HG03108 (cell line): ENCODE measurements at regions not wholly inside any gene's neighbourhood (a gene's known extent, or its start where the extent isn't known, plus 50 kb on each side); places are given as distances from the start of the nearest gene placed in this dataset.
"Not testable (repeated sequence)": the region's sequence is repeated elsewhere in the genome, so short reads cannot be mapped to it uniquely, and the experiment has no call there.

Experiments used
- ATAC-seq: cut with Tn5 transposase; IDR thresholded peaks from one replicate; pipeline ENCODE4 v1.9.1; 2021; ENCODE audit warnings: moderate library complexity; ENCODE audit not compliant: unreplicated experiment

DNA sequence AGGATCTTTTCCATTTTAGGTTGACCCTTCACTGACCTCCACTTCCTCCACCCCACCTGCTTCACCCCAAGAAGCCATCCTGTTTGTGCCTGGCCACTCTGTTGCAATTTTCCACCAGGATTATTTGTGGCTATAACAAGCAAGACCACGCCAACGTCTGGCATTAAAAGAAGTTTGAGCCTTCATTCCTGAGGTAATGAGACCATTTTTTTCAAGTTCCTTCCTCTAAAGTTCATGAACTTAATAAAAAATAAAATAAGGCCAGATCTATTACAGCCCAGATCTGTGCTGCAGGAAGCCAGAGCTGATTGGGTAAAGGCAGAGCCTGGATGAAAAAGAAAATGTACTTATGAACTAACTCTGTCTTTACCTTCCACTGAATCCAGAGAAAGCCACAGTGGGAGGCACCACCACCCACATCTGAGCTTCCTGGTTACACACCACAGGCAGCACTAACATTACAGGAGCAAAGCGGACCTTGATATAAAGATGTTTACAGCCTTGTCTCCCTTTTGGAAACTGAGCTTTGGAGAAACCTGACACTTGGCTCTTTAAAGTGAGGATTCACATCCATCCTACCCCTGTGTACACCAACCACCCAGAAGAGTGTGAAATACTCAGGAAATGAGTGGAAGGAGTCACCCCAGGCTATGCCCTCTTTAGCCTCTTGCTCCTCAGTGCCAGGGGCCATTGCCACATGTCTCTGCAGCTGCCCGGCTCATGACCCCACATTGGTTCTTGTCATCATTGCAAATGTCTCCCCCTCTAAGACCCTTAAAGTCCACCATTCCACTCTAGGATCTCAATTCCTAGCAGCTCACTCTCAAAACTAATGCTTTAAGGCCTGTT is 293.6 kb downstream of the PLPP3 start:
- ATAC-seq, result no peak

DNA sequence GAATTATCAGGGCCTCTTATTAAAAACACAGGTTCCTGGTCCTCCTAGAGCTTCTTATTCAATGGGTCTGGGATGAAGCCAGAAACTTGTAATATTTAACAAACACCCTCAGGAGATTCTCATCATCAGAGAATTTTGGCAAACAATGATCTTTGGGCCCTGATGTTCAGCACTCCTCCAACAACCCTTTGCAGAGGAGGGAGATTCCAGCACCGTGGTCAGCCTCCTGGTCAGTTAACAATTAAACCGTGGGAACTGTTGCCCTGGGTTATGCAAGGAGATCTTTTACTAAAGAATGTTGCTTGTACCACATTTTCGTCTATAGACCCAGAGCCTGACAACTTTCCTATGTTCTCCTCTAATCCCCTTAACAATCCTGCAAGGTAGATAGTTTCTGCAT is 294.4 kb downstream of the PLPP3 start:
- no peak for ATAC-seq

DNA sequence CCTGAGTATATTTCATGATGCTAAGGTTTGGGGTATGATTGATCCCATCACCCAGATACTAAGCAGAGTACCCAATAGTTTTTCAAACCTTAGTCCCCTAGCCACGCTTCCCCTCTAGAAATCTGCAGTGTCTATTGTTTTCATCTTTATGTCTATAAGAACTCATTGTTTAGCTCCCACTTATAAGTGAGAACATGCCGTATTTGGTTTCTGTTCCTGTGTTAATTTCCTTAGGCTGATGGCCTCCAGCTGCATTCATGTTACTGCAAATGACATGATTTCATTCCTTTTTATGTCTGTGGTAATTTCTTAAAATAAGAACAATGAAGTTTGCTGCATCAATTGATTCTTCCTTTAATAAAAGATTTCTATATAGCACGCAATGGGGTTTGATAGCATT is 301.3 kb downstream of the PLPP3 start:
- ATAC-seq, result no peak

DNA sequence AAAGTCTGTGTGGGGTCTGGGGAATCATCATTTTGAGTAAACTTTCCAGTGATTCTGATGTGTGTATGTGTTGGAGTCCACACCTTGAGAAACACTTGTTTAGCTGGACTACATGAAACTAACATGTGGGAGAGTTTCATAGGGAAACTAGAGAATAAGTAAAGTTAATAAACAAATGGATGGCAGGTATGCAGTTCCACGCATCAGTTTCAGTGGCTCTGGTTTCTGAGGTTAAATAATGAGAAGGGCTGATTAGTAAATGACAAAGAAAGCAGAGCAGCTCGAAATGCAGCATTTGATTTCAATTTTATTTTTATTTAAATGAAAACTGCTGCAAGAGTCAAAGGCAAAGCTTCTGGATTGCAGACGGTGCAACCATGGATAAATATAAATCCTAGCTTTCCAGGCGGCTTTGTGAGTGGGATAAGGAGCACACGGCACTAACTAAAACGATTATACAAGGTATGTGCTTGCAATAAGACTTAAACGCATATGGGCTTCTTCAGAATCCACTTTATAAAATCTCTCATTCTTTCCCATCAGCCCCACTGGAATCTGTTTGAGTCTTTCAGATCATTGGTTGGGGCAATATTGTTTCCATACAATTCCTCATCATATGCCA is 310.7 kb downstream of the PLPP3 start:
- ATAC-seq, result no peak

DNA sequence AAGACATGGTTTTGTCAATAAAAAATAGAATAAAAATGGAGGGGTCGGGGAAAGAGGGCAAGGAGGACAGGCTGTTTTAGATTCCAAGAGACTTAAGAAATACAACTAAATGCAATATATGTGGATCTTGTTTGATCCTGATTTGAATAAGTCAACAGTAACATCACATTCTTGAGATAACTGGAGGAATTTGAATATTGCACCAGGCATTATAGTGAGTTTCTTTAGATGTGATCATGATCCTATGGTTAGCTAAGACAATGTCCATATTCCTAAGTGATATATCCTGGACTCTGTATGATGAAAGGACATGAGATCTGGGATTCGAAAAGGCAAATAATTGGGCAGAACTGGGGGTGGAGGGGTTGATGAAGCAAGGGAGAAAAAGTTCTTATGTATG is 311.8 kb downstream of the PLPP3 start:
- no peak for ATAC-seq

DNA sequence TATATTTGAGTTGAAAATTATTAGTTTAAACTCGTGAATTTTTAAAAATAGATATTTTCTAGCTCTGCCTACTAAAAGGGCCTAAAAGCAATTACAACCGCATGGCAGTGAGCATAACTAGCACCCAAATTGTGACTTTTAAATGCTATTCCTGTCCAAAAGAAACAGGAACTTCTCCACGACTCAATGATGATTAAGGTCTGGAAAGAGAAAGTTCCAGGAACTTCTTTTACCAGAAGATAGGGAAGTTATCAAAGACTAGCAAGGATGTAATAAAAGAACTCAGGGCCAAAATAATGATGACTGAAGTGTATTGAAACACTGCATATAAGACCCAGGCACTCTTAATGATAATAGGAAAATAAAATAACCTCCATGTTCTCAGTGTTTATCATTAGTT is 313.0 kb downstream of the PLPP3 start:
- ATAC-seq, result no peak

DNA sequence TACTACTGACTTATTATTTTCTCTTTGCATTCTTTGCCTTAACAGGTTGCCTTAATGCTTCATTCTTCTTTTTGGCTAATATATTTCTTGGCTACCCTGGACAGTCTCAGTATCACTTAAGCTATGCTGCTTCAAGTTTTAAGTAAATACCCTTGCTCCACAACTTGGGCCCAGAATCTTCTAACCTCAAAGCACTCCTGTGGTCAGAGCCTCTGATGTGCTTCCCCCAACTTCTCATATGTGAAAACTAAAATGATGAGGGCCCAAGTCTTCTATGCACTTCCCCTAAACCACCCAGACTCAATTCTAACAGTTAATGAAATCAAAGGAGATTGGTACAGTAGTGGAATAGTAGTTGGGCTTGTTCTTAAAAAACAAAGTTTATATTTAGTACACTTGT is 314.1 kb downstream of the PLPP3 start:
- ATAC-seq, result no peak

DNA sequence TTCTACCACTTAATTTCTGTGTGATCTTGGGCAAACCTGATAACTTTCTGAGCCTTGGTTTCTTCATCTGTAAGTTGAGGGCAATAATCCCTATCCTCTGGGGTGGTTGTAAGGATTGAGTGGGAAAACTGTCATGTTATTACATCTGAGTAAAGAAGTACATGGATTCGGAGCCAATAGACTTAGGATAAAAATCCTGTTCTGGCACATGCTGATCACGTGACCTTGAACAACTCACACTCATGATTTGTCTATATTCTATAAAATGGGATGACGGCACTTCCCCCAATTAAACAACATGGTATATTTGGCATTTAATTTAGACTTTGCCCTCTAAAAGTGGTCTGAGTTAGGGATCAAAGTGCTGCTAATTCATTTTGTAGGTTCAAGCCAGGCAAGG is 315.5 kb downstream of the PLPP3 start:
- ATAC-seq, result no peak

DNA sequence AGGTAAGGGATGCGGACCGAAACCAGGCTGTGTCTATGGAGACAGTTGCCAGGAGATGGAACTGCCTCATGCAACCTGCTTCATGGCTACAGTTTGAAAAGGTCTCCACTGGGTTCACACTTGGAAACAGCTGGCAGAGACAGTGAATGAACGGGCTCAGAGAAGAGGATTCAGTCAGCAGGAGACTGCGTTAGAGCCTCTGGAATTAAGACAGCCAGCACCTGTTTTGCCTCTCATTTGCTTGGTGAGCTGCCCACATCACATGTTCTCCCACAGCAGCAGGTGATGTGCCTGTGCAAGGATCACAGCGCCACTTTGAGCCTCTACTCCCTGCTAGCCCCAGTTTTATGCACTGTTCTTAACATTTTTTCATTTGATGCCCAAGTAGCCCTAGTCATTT is 321.0 kb downstream of the PLPP3 start:
- no peak for ATAC-seq

DNA sequence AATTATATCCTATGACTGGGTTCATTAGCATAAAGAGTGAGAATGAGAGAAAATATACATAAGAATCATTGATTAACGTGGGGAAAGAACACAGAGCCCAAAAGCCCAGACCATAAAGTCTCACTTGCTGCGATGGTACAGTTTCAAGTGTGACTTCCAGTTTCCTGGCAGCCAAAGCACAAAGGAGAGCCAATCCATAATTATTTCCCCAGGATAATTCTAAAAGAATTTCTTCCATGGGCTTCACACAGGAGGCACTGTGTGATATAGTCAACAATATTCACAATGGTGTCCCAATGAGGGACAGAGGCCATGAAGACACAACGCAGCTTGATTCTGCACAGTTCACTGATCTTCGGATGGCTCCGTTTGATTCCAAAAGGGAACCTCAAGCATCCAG is 321.6 kb downstream of the PLPP3 start:
- no peak for ATAC-seq

DNA sequence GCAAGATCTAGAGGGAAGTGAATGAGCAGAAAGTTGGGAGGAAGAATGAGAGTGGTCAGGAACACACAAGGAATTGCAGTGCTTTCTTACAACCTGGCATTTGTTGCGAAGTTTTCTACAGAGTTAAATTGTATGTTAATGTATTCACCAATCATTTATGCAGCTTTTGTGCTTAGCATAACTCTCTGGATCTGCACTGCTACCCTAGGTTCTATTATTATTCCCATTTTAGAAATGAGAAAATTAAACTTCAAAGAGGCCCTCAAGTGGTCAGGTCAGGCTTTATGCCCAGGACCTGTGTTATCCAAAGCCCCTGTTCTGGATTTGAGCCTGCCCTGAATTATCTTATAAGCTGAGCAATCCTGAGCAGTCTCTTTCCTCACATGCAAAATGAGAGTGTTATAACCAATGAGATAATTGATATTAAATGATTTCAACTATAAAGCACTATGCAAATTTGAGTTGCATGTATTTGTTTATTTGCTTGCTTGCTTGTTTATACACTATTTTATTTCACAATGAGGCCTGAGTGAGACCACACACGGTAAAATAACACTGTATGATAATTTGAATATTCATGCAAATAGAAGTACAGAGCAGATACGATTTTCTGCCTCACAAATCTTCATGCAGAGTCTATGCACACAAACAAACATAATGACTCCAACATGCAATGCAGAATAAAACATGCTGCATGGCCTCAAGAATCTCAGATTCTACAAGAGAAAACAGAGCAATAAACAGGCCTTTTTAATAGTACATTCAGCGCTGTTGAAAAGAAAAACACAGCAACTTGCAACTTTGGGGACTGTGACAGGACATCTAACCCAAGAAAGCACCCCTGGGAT is 323.0 kb downstream of the PLPP3 start:
- ATAC-seq, result no peak

DNA sequence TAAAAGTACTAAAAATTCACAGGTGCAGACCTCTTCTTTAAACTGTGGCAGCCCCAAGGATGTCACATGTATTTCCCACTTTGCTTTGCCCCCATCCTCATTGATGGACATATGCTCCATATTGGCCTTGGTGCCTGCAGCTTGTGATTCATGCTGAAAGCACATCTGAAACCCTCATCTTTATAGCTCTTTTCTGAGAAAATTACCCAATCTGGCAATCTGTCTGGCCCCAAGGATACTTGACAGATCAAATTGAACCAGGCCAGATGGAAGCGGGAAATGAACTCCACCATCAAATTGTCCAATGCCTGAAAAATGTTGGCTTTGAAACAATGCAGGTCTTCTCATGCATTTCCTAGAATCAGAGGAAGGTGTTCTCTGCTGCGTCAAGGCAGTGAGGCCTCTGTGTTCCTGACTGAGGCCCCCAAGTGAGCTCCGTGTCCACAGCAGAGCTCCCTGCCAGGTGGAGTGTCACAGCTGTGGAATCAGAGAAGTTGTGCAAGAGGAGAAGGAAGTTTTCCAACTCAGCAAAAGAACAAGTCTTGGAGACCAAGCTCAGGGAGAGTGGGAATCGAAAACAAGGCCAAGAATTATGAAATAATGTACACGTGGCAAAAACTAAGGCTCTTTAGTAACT is 323.7 kb downstream of the PLPP3 start:
- no peak for ATAC-seq

DNA sequence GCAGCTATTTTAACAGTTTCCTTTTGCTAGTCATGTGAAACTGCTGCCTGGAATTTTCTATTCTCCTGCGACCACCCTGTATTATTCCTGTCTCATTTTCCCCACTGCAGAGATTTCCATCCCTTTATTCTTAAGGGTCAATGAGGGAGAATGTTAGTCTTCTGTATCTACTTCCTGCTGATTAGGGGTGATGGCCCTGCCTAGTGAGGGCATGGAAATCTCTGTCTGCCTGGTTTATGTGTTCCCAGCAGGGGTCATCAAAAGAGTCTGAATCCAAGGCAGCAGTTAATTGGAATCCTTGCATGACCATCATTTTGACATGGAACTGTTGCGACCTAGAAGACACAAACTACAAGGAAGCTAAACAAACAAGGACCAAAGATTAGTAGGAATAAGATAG is 325.2 kb downstream of the PLPP3 start:
- no peak for ATAC-seq

DNA sequence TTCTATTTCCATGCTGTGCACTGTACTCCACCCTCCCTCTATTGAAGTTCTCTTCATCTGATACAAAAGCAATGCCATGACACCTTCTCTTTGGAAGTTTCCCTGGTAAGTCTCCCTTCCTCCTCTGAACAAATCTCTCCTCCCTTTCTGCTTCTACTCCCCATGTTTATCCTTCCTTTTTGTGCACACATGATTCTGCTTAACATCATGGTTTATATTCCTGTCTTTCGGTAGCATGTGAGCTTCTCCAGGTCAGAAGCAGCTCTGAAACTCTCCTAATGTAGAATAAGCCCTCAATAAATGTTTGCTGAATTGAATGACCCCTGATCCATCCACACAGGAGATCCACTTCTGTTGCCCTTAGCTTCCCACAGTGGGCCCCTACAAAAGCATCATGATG is 328.6 kb downstream of the PLPP3 start:
- ATAC-seq, result no peak

DNA sequence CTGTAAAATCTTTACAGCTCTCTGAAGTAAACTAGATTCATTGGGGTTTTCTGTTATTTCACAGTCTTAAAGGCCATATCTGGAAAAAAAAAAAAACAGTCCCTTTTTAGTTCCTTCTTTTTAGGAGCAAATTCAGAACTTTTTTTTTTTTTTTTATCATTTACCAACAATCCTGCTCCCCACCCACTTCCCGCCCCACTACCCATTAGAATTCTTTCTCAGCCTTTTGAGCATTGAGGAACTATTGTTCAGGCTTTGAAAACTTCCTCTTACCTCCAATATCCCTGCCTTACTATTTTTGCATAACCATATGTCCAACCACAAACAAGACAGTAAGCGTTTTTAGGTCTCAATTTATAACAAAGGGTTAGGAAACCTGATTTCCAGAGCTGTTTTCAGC is 330.1 kb downstream of the PLPP3 start:
- ATAC-seq, result no peak

DNA sequence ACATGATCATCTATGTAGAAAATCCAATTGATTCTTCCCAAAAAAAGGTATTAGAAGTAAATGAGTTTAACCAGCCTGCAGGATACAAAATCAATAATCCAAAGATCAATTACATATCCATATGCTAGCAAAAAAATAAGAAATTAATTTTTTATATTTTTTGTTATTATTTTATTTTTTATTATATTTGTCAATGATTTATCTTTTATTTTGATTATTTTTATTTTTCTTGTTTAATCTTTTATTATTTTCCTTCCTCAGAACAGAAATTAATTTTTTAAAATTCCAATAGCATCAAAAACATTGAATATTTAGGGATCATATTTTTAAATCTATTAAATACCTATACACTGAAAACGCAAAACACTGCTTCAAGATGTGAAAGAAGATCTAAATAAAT is 331.2 kb downstream of the PLPP3 start:
- no peak for ATAC-seq

DNA sequence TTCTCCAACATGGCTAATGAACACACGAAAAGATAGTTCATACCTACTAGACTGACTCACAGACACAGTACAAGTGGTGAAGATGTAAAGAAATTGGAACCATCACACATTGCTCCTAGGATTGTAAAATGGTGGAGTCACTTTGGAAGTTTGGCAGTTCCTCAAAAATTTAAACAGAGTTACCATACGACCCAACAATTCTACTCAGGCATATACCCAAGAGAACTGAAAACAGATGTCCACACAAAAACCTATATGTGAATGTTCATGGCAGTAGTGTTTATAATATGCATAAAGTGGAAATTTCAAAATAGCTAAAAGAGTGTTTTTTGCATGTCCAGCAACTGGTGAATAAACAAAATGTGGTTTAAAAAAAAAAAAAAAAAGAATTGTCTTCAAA is 332.6 kb downstream of the PLPP3 start:
- not testable (repeated sequence) for ATAC-seq

DNA sequence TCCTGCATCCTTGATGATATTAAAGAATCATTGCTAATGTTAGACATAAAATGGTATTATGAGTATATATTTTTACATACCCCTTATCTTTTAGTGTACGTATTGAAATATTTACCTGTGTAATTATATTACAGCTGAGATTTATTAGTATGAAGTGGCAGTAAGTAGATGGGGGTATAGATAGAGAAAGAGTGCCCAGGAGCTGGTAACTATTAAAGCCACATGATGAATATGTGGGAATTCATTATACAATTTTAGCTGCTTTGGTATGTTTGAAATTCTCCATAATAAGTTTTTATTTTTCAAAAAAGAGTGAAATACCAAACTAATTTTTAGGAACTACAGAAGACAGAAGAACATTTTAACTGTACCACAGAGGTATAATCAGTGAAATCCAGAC is 339.0 kb downstream of the PLPP3 start:
- ATAC-seq, result no peak

DNA sequence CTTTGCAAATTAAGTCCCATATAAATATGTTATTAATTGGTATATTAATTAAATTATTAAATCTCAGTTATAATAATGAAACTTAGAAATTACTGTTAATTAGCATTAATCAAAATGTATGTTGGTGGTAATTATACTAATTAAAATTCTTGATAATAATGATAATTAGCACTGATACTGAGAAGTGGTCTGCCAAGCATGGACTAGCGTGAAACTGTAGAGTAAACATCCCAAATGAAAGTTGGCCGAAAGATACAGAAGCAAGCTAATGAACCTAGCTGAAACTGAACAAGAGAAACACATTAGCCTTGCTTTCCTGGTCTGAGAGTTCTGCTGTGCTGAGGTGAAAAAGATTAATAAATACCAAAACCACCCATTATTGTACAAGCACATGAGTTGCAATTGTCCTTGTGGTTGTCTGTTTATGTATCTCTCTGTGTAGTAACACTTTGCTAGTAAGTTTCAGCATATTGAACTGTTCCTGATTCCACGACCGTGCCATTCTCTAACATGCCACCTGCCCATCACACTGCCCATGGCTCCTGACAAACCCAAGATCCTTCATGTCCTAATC is 341.8 kb downstream of the PLPP3 start:
- no peak for ATAC-seq

DNA sequence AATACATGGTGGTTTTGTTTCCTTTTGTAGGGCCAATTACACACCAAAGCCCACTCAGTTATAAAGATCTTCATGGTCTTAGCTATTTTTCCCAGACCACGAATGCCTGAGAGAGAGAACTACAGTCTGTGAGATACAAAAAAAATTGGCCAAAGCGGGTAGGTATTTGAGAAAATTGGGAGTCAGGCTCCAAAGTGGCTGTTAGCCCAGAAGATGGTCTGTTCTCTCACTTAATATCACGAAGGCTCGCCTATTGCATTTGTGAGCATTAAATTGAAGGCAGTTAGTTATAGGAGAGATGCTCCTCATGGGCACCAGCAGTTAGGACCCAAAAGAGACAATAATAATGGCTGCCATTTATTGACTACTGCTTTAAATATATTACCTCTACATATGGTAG is 342.7 kb downstream of the PLPP3 start:
- no peak for ATAC-seq

DNA sequence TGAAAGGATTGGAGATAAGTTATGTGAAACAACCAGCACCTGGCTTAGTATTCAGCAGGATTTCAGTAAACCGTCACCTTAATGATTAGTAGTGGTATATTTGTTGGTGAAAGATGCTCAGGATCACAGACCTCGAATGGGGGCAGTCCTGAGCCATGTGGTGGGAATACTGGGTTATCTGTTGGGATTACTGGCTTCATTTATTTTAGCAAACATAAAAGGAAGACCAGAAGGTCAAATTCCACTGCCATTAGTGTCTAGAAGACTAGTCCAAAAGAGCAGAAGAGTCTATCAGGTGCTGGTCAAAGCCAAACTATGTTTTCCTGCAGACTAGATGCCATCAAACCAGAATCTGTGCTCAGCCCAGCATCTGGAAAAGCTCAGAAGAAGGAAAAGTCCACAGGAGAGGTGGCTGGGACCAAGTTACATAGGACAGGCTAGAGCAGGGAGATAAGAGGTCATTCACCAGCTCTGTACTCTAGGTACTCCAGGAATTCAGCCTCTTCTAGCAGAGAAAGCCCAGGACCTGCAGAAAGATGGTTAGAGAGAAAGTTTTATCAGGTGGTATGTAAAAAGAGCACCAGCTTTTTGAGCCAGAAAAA is 343.4 kb downstream of the PLPP3 start:
- ATAC-seq, result no peak
